Cardiac septum (tissue), 1 donor: ENCODE measurements at regions not wholly inside any gene's neighbourhood (a gene's known extent, or its start where the extent isn't known, plus 50 kb on each side); places are given as distances from the start of the nearest gene placed in this dataset.
"Not testable (repeated sequence)": the region's sequence is repeated elsewhere in the genome, so short reads cannot be mapped to it uniquely, and the experiment has no call there.

Source experiments
- DNase-seq: peaks from one replicate; pipeline ENCODE4 v3.0.0-alpha.2; 2020; ENCODE audit warnings: low spot score
- intact Hi-C: fragments of 100-400 bp; cut with DNase I; formaldehyde crosslinking; loops from one replicate; pipeline ENCODE4 v1.14.0; 2022
- donor health status: DM: no; HTN: no; CAD: no.

GRCh38 chr6:140285471-140285870 is 911.0 kb upstream of the CITED2 start:
- intact Hi-C loops, result no loop called here
- no peak for DNase-seq

GRCh38 chr6:140284871-140285270 is 910.4 kb upstream of the CITED2 start:
- no peak for DNase-seq
- intact Hi-C loops, result no loop called here

GRCh38 chr6:140283197-140283596 is 908.7 kb upstream of the CITED2 start:
- no peak for DNase-seq
- intact Hi-C loops, result no loop called here

- intact Hi-C loops, result no loop called here
- no peak for DNase-seq
These were observed 907.3 kb upstream of the CITED2 start for GRCh38 chr6:140281767-140282166.

- intact Hi-C loops, result no loop called here
- no peak for DNase-seq
These were observed 906.8 kb upstream of the CITED2 start for GRCh38 chr6:140281236-140281635.

- intact Hi-C loops, result no loop called here
- DNase-seq, result no peak
These were observed 902.3 kb upstream of the CITED2 start for GRCh38 chr6:140276719-140277118.

GRCh38 chr6:140276133-140276532 is 901.7 kb upstream of the CITED2 start:
- DNase-seq, result no peak
- intact Hi-C loops, result no loop called here

GRCh38 chr6:140275725-140276124 is 901.3 kb upstream of the CITED2 start:
- intact Hi-C loops, result no loop called here
- DNase-seq, result no peak

GRCh38 chr6:140274548-140274947 is 900.1 kb upstream of the CITED2 start:
- intact Hi-C loops, result no loop called here
- DNase-seq, result no peak

GRCh38 chr6:140271759-140272377 is 897.4 kb upstream of the CITED2 start:
- no peak for DNase-seq
- intact Hi-C loops, result no loop called here

GRCh38 chr6:140269591-140270165 is 895.2 kb upstream of the CITED2 start:
- intact Hi-C loops, result no loop called here
- no peak for DNase-seq

GRCh38 chr6:140264431-140264830 is 890.0 kb upstream of the CITED2 start:
- DNase-seq, result no peak
- intact Hi-C loops, result no loop called here

GRCh38 chr6:140258302-140258701 is 883.9 kb upstream of the CITED2 start:
- intact Hi-C loops, DNase-seq: not testable (repeated sequence)

GRCh38 chr6:140256248-140256647 is 881.8 kb upstream of the CITED2 start:
- intact Hi-C loops, result no loop called here

GRCh38 chr6:140253096-140253495 is 878.6 kb upstream of the CITED2 start:
- intact Hi-C loops, result no loop called here
- no peak for DNase-seq

More at GRCh38 chr6:140256248-140256647, 881.8 kb upstream of the CITED2 start:
- no peak for DNase-seq

GRCh38 chr6:140252099-140252498 is 877.7 kb upstream of the CITED2 start:
- intact Hi-C loops, result no loop called here
- no peak for DNase-seq

GRCh38 chr6:140245296-140246040 is 871.0 kb upstream of the CITED2 start:
- intact Hi-C loops, result no loop called here
- DNase-seq, result no peak

GRCh38 chr6:140237251-140237650 is 862.8 kb upstream of the CITED2 start:
- DNase-seq, result no peak

GRCh38 chr6:140236732-140237131 is 862.3 kb upstream of the CITED2 start:
- intact Hi-C loops, result no loop called here
- no peak for DNase-seq

More at GRCh38 chr6:140237251-140237650, 862.8 kb upstream of the CITED2 start:
- intact Hi-C loops, result no loop called here

- no peak for DNase-seq
- intact Hi-C loops, result no loop called here
These were observed 855.8 kb upstream of the CITED2 start for GRCh38 chr6:140230282-140230681.

- DNase-seq, result no peak
- intact Hi-C loops, result no loop called here
These were observed 854.0 kb upstream of the CITED2 start for GRCh38 chr6:140228491-140228890.
